PC-9 (cell line): ENCODE measurements at regions not wholly inside any gene's neighbourhood (a gene's known extent, or its start where the extent isn't known, plus 50 kb on each side); places are given as distances from the start of the nearest gene placed in this dataset.
"Not testable (repeated sequence)": the region's sequence is repeated elsewhere in the genome, so short reads cannot be mapped to it uniquely, and the experiment has no call there.

Experiments used
- BruUV-seq: library from RNA; stranded (reverse); fragments of 400-500 nt; replicated peaks from 2 replicates; lab custom pipeline; 2021; lab: Mats Ljungman, UMichigan
- CTCF ChIA-PET: fragments of 300-600 bp; sonication (Branson Sonifier 250); formaldehyde crosslinking; loops from one replicate; lab custom pipeline; 2022; ENCODE audit warnings: antibody characterized with exemption; lab: Charles Lee
- POLR2A ChIA-PET: fragments of 300-600 bp; sonication (Branson Sonifier 250); formaldehyde crosslinking; loops from one replicate; lab custom pipeline; 2022; ENCODE audit warnings: antibody characterized with exemption; ENCODE audit not compliant: unreplicated experiment; lab: Charles Lee
- DNase-seq, 2 experiments: peaks; one replicate each; pipeline versions ENCODE4 v3.0.0 to v3.0.0-alpha.2; 2015 to 2022; ENCODE audit warnings: mixed read lengths in 1 of 2
- H2AFZ ChIP-seq: fragments of 200-600 bp; sonication (generic); 2 replicates; pipeline ENCODE4 v1.8.1; 2017; ENCODE audit warnings: antibody characterized with exemption
- H3F3A ChIP-seq: fragments of 200-600 bp; sonication (generic); 2 replicates; pipeline ENCODE4 v1.8.1; 2017; ENCODE audit warnings: antibody characterized with exemption, mild to moderate bottlenecking, low read depth; ENCODE audit not compliant: insufficient read depth
- H3K27ac ChIP-seq: fragments of 200-600 bp; sonication (generic); 2 replicates; pipeline ENCODE4 v1.6.1; 2016; ENCODE audit warnings: mixed run types
- H3K27me3 ChIP-seq: fragments of 200-600 bp; sonication (generic); 2 replicates; pipeline ENCODE4 v1.6.1; 2016; ENCODE audit warnings: low read depth, mixed run types; ENCODE audit not compliant: insufficient read depth
- H3K36me3 ChIP-seq: fragments of 200-600 bp; sonication (generic); 2 replicates; pipeline ENCODE4 v1.6.1; 2016; ENCODE audit warnings: low read depth, mixed run types
- H3K4me1 ChIP-seq: fragments of 200-600 bp; sonication (generic); replicated peaks from 2 replicates; pipeline ENCODE4 v1.6.1; 2016; ENCODE audit warnings: mixed run types; ENCODE audit not compliant: insufficient read depth
- H3K4me2 ChIP-seq: fragments of 200-600 bp; sonication (generic); 2 replicates; pipeline ENCODE4 v1.6.1; 2017; ENCODE audit warnings: mixed run types
- H3K4me3 ChIP-seq: fragments of 200-600 bp; sonication (generic); 2 replicates; pipeline ENCODE4 v1.6.1; 2016; ENCODE audit warnings: mixed run types
- H3K79me2 ChIP-seq: fragments of 200-600 bp; sonication (generic); 2 replicates; pipeline ENCODE4 v1.6.1; 2017; ENCODE audit warnings: low read depth, mixed run types
- H3K9me2 ChIP-seq: fragments of 200-600 bp; sonication (generic); 2 replicates; pipeline ENCODE4 v1.8.1; 2017; ENCODE audit warnings: mild to moderate bottlenecking; ENCODE audit not compliant: insufficient read depth
- H3K9me3 ChIP-seq: fragments of 200-600 bp; sonication (generic); 2 replicates; pipeline ENCODE4 v1.8.1; 2016; ENCODE audit warnings: low read depth; ENCODE audit not compliant: insufficient read depth
- H4K20me1 ChIP-seq: fragments of 200-600 bp; sonication (generic); 2 replicates; pipeline ENCODE4 v1.8.1; 2017; ENCODE audit not compliant: insufficient read depth
- EZH2 ChIP-seq: fragments of 200-600 bp; sonication (generic); IDR thresholded peaks from 2 replicates; pipeline ENCODE4 v1.8.0; 2017; ENCODE audit warnings: antibody characterized with exemption, low read depth
- intact Hi-C: fragments of 100-400 bp; cut with micrococcal nuclease; formaldehyde crosslinking; loops from one replicate; pipeline ENCODE4 v1.10.0; 2022; ENCODE audit not compliant: unreplicated experiment
- TF ChIP-seq, protein P1 (sequence below): fragments of 200-600 bp; sonication (generic); conservative IDR thresholded peaks from 2 replicates; pipeline ENCODE4 v1.6.1; 2017; ENCODE audit warnings: mixed run types, antibody characterized with exemption, mild to moderate bottlenecking, moderate library complexity

DNA sequence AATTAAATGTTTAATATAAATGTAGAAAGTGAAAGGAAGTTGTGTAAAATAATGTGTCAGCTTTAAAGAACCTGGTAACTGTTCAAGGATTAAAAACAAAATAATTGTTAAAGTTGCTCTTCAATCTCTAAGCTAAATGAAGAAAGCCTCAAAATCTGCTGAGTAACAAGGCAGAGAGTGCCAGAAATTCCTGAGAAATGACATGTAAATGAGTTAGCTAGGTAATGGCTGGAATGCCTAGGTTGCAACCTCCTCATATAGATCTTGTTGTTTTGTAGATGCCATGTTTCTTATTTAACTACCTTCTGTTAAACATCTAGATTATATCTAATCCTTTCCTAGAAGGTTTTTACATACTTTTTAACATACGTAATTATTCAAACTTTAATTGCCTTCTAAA lies 763.6 kb upstream of the AGA start:
- Histone ChIP-seq H4K20me1 (no peaks in the 10 kb centered on the region), H3K4me2 (no peak overlapping the region), H3K9me3 (no peaks in the 10 kb centered on the region), H3F3A (no peaks in the 10 kb centered on the region), H3K27me3 (no peaks in the 10 kb centered on the region), H3K4me3 (no peak overlapping the region), H2AFZ (no peak overlapping the region), H3K27ac (no peak overlapping the region), H3K4me1 (no peaks in the 10 kb centered on the region), H3K9me2 (no peaks in the 10 kb centered on the region), H3K79me2 (no peaks in the 10 kb centered on the region), H3K36me3 (no peaks in the 10 kb centered on the region)
- DNase-seq: peak in 1 of 2 experiments; percentile 35
- no TSS peak for BruUV-seq
- ChIA-PET CTCF (no interaction called here), POLR2A (no interaction called here)
- intact Hi-C loops: no loop called here
- TF ChIP-seq, protein P1, sequence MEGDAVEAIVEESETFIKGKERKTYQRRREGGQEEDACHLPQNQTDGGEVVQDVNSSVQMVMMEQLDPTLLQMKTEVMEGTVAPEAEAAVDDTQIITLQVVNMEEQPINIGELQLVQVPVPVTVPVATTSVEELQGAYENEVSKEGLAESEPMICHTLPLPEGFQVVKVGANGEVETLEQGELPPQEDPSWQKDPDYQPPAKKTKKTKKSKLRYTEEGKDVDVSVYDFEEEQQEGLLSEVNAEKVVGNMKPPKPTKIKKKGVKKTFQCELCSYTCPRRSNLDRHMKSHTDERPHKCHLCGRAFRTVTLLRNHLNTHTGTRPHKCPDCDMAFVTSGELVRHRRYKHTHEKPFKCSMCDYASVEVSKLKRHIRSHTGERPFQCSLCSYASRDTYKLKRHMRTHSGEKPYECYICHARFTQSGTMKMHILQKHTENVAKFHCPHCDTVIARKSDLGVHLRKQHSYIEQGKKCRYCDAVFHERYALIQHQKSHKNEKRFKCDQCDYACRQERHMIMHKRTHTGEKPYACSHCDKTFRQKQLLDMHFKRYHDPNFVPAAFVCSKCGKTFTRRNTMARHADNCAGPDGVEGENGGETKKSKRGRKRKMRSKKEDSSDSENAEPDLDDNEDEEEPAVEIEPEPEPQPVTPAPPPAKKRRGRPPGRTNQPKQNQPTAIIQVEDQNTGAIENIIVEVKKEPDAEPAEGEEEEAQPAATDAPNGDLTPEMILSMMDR: no peak
- TF ChIP-seq EZH2: no peak

DNA sequence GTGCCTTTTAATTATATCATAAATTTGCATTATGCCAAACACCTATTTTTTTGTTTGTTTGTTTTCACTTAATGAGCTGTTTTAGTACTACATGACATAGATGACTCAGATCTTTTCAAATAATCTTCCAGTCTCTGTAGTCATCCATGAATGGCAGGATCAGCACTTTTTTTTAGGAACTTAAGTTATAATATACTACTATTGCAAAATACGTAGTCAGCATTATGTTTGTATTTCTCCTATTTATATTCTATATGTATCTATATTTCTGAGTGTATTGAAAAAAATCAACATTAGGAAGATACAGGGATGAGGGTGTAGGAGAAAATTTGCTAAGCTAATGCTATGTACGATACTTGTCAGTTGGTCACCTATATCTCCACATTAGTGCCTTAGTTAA lies 773.1 kb upstream of the AGA start:
- intact Hi-C loops: no loop called here
- H3K27me3 ChIP-seq: no peaks in the 10 kb centered on the region

DNA sequence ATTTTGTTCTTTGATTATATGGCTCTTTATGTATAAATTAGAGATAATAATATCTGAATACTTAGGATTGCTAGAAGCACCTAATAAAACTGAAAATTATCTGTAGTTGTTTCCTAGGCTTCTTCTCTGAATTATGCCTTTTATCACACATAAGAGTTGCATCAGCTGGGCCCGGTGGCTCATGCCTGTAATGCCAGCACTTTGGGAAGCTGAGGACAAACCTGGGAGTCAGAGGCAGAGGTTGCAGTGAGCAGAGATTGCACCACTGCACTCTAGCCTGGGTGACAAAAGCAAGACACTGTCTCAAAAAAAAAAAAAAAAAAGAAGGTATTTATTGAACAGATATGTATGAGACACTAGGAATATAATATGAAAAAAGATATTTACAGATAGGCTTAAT lies 773.5 kb upstream of the AGA start:
- no peaks in the 10 kb centered on the region for H3K36me3 ChIP-seq
- H3K9me2 ChIP-seq: no peaks in the 10 kb centered on the region
- no peaks in the 10 kb centered on the region for H4K20me1 ChIP-seq
- no peak overlapping the region for H2AFZ ChIP-seq
- H3K79me2 ChIP-seq: no peaks in the 10 kb centered on the region
- no TSS peak for BruUV-seq
- no peak overlapping the region for H3K27ac ChIP-seq
- no peaks in the 10 kb centered on the region for H3K4me1 ChIP-seq
- intact Hi-C loops: no loop called here
- no peak overlapping the region for H3K4me3 ChIP-seq
- TF ChIP-seq, protein P1: no peak
- TF ChIP-seq EZH2: no peak
- no peaks in the 10 kb centered on the region for H3K9me3 ChIP-seq
- no peak for DNase-seq
- H3K27me3 ChIP-seq: no peaks in the 10 kb centered on the region
- POLR2A ChIA-PET: no interaction called here
- no peak overlapping the region for H3K4me2 ChIP-seq
- no peaks in the 10 kb centered on the region for H3F3A ChIP-seq
- CTCF ChIA-PET: no interaction called here

More for the DNA sequence above, 773.1 kb upstream of the AGA start:
- Histone ChIP-seq H4K20me1 (no peaks in the 10 kb centered on the region), H3K27ac (no peak overlapping the region), H3K9me2 (no peaks in the 10 kb centered on the region), H3F3A (no peaks in the 10 kb centered on the region), H3K9me3 (no peaks in the 10 kb centered on the region), H3K36me3 (no peaks in the 10 kb centered on the region), H3K4me2 (no peak overlapping the region), H3K4me1 (no peaks in the 10 kb centered on the region), H3K79me2 (no peaks in the 10 kb centered on the region), H3K4me3 (no peak overlapping the region), H2AFZ (no peak overlapping the region)
- POLR2A ChIA-PET: no interaction called here
- no peak for DNase-seq
- CTCF ChIA-PET: no interaction called here
- TF ChIP-seq, protein P1: no peak
- TF ChIP-seq EZH2: no peak
- BruUV-seq: no TSS peak

DNA sequence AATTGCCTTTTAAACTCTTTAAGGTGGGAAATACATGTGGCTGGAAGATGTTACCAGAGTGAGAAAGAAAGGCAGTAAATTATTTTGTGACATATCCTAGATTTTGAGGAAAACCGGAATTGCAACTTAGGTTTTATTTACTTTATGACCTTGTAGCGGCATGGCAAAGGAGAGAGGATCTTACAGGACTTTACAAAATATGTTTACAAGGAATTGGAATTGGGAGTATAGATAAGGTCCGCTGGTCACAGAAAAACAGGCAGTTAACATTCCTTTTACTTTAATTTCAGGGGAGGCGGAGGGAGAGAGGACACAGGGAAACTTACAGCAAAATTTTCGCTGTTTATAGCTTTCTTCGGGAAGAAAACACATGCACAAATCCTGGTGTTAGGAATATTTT lies 784.2 kb upstream of the AGA start:
- H3F3A ChIP-seq, H3K79me2 ChIP-seq, CTCF ChIA-PET, H3K36me3 ChIP-seq, BruUV-seq, H3K27me3 ChIP-seq, H4K20me1 ChIP-seq, H3K4me3 ChIP-seq, H3K4me1 ChIP-seq, H2AFZ ChIP-seq, H3K9me3 ChIP-seq, H3K27ac ChIP-seq, intact Hi-C loops, H3K4me2 ChIP-seq, DNase-seq, H3K9me2 ChIP-seq: not testable (repeated sequence)
- POLR2A ChIA-PET: interaction anchor here (0.6 kb wide), 1 partner anchor 1824 kb away, joined by 4 read pairs; no protein-coding TSS in a partner anchor
